ENCODE measurements at regions not wholly inside any gene's neighbourhood (a gene's known extent, or its start where the extent isn't known, plus 50 kb on each side); places are given as distances from the start of the nearest gene placed in this dataset.

- TF ChIP-seq ZNF8 (CRISPR knock-in tag; IDR thresholded peaks at IDR 0.05) (no peak), RARB (CRISPR knock-in tag; IDR thresholded peaks at IDR 0.05) (no peak), CREB5 (CRISPR knock-in tag; IDR thresholded peaks at IDR 0.05; ENCODE audit: low read depth) (no peak), ZFP30 (CRISPR knock-in tag; IDR thresholded peaks at IDR 0.05) (no peak), TCF4 (CRISPR knock-in tag; IDR thresholded peaks at IDR 0.05; ENCODE audit: borderline replicate concordance) (no peak), GLIS3 (CRISPR knock-in tag; IDR thresholded peaks at IDR 0.05) (no peak), ZNF70 (CRISPR knock-in tag; IDR thresholded peaks at IDR 0.05) (no peak), PATZ1 (CRISPR knock-in tag; IDR thresholded peaks at IDR 0.05; ENCODE audit: borderline replicate concordance) (no peak), TOX (CRISPR knock-in tag; IDR thresholded peaks at IDR 0.05; ENCODE audit: borderline replicate concordance) (no peak), ZNF565 (CRISPR knock-in tag; conservative IDR thresholded peaks at IDR 0.05; ENCODE audit: low read depth) (no peak), CSRNP3 (CRISPR knock-in tag; IDR thresholded peaks at IDR 0.05) (no peak), ZFP3 (CRISPR knock-in tag; IDR thresholded peaks at IDR 0.05) (no peak), SNAI2 (CRISPR knock-in tag; IDR thresholded peaks at IDR 0.05) (no peak)
These were observed 804.4 kb upstream of the CELF2 start for GRCh38 chr10:10213237-10213636.
